NCI-H2227 (cell line): ENCODE measurements at regions not wholly inside any gene's neighbourhood (a gene's known extent, or its start where the extent isn't known, plus 50 kb on each side); places are given as distances from the start of the nearest gene placed in this dataset.

ENCODE experiments used
- DNase-seq: peaks from one replicate; lab custom pipeline; 2025; ENCODE audit not compliant: unreplicated experiment; lab: John Stamatoyannopoulos, UW

DNA sequence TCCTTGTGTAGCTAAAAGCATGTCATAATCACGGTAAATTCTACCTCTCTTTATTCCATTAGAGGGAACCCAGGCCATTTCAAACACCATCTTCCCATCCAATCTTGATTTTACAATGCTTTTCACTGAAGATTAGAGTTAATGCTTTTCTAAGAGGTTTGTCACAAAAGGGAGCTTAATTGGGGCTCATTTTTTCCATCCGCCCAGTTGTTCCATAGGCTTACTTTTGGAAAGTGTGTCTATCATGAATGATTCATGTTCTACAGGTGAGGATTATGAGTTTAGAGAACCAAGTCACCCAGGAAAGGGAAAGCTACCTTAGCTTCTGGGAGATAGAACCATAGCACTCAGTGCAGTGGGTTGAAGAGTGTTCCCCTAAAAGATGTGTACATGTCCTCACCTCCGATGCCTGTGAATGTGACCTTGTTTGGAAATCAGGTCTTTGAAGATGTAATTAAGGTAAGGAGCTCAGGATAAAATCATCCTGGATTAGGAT is 286.9 kb upstream of the RUNX1 start:
- peak; percentile 16 for DNase-seq

- DNase-seq = no peak
These were observed 284.9 kb upstream of the RUNX1 start for GRCh38 chr21:35333831-35334618.

GRCh38 chr21:35332841-35333426 is 283.8 kb upstream of the RUNX1 start:
- no peak for DNase-seq

DNA sequence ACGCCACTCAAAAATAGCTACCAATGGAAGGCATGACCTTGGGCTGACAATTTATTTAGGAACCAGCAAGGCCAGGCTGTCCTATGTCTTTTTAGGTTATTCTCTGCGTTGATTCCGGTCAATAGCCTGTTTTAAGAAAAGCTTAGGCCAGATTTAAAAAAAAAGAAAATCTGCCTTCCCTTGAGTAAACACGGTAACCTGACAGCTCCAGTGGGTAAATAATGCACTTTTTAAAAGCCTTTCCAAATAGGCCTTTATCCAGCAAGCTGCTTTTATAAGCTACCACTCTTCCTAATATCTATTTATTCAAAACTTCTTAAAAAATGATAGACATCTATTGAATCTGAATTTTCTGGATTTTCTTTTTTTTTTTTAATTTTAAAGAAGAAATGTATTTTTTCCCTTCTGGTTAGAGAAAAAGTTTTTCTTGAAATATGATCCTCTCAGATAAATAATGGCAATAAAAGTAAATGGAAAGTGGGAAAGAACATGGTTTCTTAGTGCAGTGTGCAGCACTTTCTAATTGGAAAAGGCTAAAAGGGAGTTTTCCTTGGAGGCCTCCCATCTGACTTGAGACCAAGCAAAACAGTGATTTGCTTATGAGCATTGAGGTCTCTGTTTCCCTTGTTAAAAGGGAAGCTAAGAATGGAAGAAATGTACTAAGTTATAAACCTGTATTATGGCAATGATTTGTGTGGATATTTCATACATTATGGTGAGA is 281.0 kb upstream of the RUNX1 start:
- no peak for DNase-seq

- no peak for DNase-seq
These were observed 279.9 kb upstream of the RUNX1 start for GRCh38 chr21:35328856-35329455.

DNA sequence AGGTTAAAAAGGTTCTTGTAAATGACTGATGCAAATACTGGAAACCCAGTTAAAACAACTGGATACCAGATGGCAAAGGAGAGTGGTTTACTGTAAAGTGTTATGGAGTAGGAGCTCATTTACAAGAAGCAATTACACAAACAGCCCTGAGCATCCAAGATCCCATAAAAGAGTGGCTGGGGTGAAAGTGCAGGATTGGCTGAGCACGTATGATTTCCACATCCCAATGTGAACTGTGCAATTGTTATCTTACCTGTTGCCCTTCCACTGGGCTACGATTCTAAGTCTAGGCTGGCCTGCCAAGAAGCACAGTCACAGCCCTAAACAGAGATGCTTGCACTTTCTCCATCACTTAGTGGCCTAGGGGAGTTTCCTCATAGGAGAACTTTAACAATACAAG is 277.6 kb upstream of the RUNX1 start:
- DNase-seq = no peak

DNA sequence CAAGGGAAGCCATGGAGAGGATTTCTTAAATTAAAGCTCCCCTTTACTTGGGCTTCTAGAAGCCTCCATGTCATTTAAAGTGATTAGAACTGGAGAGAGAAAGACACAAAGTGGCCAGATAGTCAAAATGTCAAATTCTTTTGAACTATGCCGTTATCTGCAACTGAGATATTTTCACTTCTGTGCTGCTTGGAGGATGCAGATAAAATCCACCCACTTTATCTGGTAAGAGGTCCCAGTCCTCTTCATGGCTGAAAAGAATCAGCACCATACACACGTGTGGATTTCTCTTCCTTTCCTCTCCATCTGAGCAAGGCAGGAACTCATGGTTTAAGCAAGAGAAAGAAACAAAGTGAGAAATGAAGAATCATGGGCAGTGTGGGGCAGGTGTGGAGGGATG is 276.9 kb upstream of the RUNX1 start:
- no peak for DNase-seq

DNA sequence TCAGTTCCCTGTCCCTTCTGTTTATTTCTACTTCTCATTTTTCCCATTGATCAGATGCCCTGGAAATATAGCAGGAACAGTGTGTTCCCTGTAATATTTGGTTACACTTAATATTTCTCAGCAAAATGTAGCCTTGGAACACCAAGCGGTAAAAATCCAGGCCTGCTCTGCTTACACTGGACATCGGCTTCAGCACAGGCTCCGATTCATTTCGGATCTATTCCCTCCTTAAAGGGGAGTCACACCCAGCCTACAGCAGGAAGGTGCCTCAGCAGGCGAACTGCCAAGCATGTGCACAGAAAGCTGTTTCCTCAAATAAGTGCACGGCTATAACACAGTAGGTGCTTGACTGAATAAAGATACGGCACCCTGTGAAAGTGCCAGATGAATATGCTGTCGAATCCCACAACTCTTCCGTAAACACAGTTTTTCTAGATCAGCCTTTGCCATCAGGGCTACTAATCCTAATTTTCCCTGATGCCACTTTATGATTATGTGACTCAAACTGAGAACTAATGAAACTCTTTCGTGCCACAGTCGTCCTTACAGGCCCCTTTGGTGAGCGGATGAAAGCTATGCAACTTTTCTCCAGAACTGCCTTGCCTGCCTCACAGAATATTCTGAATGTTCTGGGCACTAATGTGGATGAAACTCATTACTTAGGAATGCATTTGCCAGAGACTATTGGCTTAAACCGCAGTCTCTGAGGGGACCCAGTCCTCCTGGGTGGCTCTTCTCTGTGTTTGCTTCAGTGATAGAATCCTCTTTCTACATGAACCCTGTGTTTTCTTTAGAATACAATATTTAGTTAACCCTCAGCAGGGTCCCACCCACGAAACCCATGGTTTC is 275.5 kb upstream of the RUNX1 start:
- no peak for DNase-seq

DNA sequence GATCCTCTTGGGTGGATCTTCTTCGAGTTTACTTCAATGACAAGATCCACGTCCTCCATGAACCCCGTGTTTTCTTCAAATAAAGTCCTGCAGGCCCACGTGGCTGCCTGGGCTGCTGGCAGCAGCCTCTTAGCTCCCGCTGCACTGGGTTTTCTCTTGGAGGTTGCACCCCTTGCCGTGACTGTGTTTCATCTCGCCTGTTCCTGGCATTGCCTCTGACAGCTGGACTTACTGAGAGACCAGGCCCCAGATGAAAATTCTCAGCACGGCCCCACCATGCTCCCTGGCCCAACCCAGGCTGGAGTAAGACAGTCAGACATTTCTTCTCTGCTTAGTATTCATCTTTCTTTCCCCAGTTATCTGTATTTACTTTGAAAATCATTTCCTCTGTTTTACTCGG is 274.8 kb upstream of the RUNX1 start:
- DNase-seq = no peak

- DNase-seq = no peak
These were observed 272.5 kb upstream of the RUNX1 start for GRCh38 chr21:35321322-35322200.

DNA sequence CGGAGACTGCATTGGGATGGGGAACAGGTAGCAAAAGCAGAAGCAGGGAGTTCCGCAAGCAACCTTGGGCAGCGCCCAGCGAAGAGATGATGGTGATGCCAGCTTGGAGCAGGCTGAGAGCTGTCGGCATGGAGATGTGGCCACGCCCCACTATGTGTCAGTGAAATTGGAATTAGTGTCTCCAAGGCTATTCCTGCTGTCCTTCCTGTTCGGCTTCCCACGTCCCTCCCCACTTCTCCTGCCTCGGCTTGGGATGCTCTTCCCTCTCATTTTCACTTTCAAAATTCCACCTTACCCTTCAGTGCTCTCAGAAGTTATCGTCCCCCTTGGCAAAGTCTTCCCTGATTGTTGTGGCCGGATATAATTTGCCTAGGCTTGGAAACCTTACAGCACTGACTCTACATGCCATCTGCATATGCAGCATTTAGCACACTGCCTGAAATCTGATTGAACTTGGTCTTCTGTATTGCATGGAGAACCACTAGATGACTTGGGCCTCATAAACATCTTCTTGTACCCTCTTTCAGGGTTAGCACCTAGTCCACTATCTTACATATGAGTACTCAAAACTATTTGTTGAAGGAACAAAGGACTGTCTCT is 270.7 kb upstream of the RUNX1 start:
- no peak for DNase-seq

GRCh38 chr21:35316933-35317332 is 267.8 kb upstream of the RUNX1 start:
- DNase-seq = no peak

DNA sequence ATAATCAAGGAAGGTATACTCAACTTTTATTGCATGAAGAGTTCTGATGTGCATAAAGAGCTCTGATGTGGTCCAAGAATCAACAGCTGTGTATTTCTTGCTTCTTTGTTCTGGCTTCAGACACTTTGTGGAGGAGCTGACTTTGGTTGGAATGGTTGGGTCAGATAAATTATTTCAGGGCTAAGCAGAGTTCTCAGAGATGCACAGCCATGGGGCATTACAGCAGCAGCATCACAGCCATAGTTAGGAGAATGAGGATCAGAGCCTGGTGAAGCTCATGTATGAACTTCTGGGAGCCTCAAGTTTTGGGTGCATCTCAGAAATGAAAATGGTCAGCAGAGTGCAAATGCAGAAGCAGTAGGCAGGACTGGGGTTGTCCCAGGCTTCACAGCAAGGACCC is 267.4 kb upstream of the RUNX1 start:
- DNase-seq = no peak

DNA sequence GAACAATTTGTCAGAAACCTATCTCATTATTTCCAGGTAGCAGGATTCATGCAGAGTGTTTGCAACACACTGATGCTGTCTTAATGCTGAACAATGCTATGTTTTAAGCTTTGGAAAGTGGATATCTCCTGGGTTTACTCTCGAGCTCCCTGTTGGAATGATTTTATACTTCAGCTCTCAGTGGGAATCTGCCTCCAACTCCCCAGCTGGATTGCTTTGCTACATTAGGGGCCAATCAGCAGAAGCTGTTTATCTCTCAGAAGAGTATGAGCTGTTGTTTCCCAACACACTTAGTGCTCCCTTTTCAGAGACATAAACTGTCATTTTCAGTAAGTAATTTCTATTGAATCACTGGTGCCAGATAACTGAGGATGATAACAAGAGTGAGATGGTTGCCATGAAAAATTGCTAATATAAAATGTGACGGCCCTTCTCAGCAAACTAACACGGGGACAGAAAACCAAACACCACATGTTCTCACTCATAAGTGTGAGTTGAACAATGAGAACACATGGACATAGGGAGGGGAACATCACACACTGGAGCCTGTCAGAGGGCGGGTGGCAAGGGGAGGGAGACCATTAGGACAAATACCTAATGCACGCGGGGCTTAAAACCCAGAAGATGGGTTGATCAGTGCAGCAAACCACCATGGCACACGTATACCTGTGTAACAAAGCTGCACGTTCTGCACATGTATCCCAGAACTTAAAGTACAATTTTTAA is 265.9 kb upstream of the RUNX1 start:
- DNase-seq = no peak

DNA sequence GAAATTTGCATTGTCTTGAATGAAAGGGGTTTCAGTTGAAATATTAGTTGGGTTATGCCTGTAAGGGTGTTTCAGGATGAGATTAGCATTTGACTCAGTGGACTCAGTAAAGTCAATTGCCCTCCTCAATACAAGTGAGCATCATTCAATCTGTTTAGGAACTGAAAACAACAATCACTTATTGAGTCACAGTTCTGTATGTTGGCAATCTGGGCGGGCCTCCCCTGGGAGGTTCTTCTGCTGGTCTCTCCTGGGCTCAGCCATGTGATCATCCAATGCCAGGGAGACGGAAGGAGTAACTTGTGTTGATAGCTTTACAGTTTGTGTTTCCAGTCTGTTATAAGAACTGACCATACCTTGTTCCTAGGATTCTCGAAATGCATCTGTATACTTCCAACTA is 262.9 kb upstream of the RUNX1 start:
- DNase-seq = no peak

DNA sequence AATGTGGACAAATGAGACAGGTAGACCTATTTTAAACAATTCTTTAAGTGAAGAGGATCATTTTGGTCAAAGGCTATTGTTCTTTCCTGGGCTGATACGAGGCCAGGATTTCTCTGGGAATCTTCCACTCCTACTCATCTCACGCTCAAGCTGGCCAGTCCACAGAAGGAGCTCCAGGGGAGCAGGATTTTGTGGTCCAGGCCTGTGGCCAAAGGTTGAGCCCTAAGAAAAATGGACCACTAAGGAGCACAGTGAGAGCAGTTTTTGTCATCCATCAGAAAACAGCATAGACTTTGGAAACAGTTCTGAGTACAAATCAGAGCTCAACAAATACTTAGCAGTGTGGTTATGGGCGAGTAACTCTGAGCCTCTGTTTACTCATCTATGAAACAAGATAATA is 260.2 kb upstream of the RUNX1 start:
- no peak for DNase-seq

GRCh38 chr21:35303085-35303484 is 254.0 kb upstream of the RUNX1 start:
- DNase-seq = no peak

- no peak for DNase-seq
These were observed 249.7 kb upstream of the RUNX1 start for GRCh38 chr21:35298757-35299156.

GRCh38 chr21:35297665-35298064 is 248.6 kb upstream of the RUNX1 start:
- DNase-seq = no peak
